ENCODE measurements at regions not wholly inside any gene's neighbourhood (a gene's known extent, or its start where the extent isn't known, plus 50 kb on each side); places are given as distances from the start of the nearest gene placed in this dataset.

- DNase-seq (ENCODE audit: low spot score), result no peak
Observed at GRCh38 chr15:29917600-29918597, 95.6 kb upstream of the TJP1 start.

- no peak for DNase-seq (ENCODE audit: low spot score)
Observed at GRCh38 chr15:29914511-29914926, 92.3 kb upstream of the TJP1 start.

GRCh38 chr15:29913528-29914135 is 91.4 kb upstream of the TJP1 start:
- DNase-seq (ENCODE audit: low spot score), result no peak

DNA sequence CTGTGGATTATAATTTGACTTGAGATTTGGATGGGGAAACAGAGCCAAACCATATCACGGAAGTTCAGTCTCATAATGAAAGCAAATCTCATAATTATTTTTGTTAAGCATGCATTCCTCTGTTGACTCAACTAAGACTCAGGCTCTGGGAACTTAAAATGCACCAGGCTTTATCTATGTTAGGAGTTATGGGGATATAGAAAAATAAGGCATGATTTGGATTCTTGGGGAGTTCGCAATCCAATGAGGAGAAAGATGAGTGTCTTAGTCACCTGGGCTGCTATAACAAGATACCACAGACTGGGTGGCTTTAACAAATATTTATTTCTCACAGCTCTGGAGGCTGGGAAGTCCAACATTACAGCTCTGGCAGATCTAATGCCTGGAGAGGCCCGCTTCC is 89.4 kb upstream of the TJP1 start:
- DNase-seq (ENCODE audit: low spot score), result no peak

DNA sequence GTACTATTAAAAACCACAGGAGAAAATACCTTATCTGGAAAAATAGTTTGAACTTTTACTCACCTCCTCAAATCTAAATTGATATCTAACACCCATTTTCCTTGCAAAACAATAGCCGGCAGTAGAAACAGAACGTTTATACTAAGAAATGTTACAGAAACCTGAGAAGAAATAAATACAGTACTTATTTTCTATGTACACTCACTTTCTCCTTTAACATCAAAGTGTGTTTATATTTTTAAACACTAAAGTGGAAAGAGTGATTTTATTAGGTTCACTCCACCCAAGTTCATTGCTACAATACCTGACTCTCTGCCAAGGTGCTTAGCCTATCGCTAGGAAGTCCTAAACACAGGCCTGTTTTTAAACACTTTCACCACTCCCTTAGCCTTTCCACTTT is 87.8 kb upstream of the TJP1 start:
- peak; percentile 36 for DNase-seq (ENCODE audit: low spot score)

DNA sequence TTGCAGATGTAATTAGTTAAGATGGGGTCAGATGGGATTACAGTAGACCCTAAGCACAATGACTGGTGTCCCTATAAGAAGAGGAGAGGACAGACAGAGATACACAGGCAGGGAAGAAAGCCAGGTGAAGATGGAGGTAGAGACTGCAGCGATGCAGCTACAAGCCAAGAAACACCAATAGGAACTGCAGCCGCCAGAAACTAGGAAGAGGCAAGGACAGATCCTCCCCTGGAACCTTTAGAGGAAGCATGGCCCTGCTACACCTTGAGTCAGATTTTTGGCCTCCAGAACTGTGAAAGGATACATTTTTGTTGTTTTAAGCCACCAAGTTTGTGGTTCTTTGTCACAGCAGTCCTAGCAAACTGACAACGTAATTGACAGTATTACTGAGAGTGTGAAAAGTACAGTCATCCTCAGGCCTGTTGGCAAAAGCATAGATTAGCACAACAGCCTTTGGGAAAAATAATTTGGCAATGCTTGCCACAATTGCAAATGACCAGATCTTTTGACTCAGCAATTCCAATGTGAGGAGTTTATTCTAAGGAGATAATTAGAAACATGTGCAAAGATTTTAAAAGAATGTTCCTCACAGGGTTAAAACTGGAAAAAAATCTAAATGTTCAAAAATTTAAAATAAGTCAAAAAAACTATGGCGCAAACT is 82.6 kb upstream of the TJP1 start:
- no peak for DNase-seq (ENCODE audit: low spot score)

DNA sequence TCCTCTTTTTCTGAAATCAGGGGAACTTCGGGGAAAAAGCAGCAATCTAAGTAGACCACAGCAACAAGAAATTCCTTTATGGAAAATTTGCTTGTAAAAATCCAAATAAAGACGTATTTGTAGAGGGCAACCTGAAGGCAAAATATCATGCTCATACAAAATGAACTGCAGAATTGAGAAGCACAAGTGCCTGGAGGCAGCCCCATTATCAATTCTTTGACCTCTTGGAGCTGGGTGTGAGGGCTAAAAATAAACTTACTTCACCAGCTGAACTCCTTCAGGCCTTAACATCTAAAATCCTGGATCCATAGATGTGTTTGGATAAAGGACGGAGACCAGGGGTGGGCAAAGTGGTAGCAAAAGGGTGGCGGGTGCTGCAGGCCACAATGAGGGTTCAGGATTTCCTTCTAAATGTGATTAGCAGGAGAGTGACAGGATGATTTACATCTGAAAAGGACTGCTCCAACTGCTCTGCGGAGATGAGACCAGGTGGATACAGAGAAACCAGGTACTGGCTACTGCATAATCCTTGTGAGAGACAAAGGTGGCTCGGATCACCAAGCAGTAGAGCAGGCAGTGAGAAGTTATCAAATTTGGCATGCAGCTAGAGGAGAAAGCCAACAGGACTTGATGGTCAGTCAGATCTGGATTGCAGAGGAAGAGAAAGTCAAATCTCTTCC is 81.7 kb upstream of the TJP1 start:
- no peak for DNase-seq (ENCODE audit: low spot score)

DNA sequence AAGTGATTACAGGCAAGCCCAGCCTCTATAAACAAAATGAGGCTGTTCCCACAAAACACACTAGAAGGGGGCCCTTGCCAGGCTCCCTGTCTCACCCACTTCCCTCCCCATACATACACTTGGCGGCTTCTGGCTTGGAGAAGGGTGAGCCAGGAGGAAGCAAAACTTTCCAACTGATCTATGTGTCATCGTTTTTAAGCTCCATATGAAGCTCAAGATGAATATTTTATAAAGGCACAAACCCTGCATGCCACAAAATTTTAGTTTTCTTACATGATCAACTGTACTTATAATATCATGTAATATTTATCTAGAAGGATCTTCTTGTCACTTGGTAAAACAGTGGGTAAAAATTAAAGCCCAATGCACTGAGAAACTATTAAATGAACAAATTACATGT is 80.8 kb upstream of the TJP1 start:
- DNase-seq (ENCODE audit: low spot score), result no peak

- no peak for DNase-seq (ENCODE audit: low spot score)
Observed at GRCh38 chr15:29900237-29901189, 78.2 kb upstream of the TJP1 start.

DNA sequence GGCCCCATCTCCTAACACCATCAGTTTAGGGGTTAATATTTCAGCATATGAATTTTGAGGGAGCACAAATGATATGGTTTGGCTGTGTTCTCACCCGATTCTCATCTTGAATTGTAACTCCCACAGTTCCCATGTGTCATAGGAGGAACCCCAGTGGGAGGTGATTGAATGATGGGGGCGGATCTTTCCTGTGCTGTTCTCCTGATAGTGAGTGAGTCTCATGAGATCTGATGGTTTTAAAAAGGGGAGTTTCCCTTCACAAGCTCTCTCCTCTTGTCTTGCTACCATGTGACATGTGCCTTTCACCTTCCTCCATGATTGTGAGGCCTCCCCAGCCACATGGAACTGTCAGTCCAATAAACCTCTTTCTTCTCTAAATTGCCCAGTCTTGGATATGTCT is 73.8 kb upstream of the TJP1 start:
- DNase-seq (ENCODE audit: low spot score), result no peak

DNA sequence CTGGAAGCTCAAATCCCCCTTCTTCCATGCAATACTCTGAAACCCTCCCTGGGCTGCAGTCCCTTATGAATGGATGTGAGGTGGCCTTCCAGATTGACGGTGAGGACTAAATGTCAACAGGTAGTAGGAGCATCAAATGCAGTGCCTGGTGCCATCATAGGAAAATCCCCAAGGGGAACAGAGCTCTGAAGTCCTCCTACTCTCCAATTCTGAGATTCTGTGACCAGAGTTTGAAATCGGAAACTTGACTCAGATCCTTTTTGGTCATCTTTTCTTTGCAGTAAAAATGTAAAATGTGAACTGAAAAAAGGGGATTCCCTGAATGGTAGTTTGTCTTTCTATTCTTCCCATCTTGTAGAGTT is 68.8 kb upstream of the TJP1 start:
- DNase-seq (ENCODE audit: low spot score), result no peak

DNA sequence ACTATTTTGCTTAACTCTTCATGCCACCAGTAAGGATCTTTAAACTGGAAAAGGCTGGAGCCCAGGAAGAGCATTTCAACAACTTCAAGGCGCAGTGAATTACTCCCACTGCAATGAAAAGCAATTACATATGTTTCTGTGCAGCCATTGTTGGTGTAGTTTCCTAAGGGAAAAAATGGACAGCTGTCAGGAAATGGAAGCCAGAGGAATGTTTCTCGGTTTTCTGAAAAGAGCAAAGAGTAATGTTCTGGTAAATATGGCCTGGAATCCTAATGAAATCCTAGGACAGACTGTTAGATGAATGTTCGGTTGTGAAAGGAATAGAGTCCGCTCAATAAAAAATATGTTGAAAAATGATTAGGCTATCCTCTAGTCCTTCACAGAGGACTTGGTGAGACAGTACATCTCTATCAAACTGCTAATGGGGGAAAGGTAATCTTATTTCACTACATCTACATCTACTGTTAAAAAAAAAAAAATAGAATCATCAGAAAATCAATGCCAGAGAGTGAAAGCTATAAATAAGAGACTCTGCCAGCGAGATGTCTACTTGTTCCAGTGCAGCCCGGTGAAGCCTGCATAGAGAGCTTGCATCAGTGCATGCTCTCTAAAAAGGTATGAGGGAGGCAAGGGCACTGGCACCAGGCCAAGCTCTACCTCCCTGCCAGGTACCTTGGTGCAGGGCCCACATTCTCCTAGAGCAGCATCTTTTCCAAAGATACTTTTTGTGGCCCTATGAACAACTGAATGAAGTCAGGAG is 68.2 kb upstream of the TJP1 start:
- DNase-seq (ENCODE audit: low spot score), result no peak

- no peak for DNase-seq (ENCODE audit: low spot score)
Observed at GRCh38 chr15:29889542-29890329, 67.5 kb upstream of the TJP1 start.

GRCh38 chr15:29888646-29889045 is 66.4 kb upstream of the TJP1 start:
- DNase-seq (ENCODE audit: low spot score), result no peak

DNA sequence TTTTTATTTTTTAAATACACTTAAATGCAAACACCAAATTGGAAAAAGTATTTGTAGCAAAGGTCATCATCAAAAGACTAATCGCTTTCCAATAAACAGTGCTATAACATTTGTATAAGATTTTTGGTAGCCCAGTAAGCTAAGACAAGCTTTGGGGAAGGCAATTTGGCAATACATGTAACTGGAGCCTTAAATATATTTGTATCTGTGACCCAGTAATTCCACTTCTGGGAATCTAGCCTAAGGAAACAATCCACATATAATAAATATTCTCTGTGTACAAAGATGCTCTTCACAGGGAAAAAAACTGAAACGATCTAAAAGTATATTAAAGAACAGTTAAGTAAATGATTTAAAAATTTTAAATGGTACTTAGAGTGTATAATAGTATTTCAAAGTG is 65.5 kb upstream of the TJP1 start:
- no peak for DNase-seq (ENCODE audit: low spot score)

DNA sequence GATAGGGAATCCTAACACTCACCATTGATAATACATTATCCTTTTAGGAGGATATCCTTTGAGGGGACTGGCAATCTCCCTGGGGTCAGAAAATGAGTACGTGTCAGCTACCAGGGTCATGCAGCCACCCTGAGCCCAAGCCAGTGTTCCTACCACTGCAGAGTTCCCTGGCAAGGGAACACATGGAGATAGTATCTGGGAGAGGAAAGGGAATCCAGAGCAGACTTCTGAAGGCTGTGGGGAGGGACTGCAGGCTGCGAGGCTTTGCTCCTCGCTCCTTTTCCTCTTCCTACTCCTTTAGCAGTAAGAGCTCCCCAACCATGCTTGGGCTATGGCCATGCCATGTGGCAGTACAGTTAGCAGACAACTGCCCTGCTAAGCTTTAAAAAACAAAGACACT is 62.9 kb upstream of the TJP1 start:
- no peak for DNase-seq (ENCODE audit: low spot score)

DNA sequence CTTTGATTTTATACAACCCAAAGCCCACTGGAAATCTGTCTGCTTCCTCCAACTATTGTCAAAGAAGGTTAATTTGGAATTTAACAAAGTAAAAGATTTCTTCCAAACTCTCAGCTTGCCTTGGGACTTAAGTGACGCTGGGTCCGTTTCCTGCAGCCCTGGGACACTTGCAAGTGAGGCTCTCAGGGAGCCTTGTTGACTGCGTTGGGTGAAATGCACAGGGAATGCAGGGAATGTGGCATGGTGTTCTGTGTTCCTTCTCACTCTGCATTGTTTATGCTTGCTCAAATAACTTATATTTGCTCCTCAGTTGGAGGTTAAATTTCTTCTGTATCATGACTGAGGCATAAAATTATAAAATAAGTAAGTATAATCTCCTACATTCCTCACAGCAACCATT is 60.9 kb upstream of the TJP1 start:
- DNase-seq (ENCODE audit: low spot score), result no peak

DNA sequence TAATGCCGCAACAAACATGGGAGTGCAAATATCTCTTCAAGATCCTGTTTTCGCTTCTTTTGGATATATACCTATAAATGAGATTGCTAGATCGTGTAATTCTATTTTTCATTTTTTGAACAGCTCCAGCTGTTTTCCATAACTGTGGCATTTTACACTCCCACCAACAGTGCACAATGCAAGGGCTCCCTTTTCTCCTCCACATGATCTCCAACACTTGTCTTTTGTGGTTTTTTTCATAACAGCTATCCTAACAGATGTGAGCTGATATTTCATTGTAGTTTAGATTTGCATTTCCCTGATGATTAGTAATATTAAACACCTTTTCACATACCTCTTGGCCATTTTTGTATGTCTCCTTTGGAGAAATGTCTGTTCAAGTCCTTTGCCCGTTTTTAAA is 58.6 kb upstream of the TJP1 start:
- no peak for DNase-seq (ENCODE audit: low spot score)

GRCh38 chr15:29880341-29880740 is 58.1 kb upstream of the TJP1 start:
- no peak for DNase-seq (ENCODE audit: low spot score)

- DNase-seq (ENCODE audit: low spot score), result no peak
Observed at GRCh38 chr15:29874977-29875376, 52.7 kb upstream of the TJP1 start.
